GM23338 (cell line): ENCODE measurements at regions not wholly inside any gene's neighbourhood (a gene's known extent, or its start where the extent isn't known, plus 50 kb on each side); places are given as distances from the start of the nearest gene placed in this dataset.

Source experiments
- ATAC-seq: fragments of 200-7000 bp; cut with Tn5 transposase; 3 replicates; pipeline ENCODE4 v1.9.1; 2020
- DNase-seq: peaks from one replicate; pipeline ENCODE4 v3.0.0-alpha.2; 2015; ENCODE audit warnings: low spot score
- H2AFZ ChIP-seq: fragments of 200-600 bp; sonication (generic); 2 replicates; pipeline ENCODE4 v1.8.0; 2016; ENCODE audit warnings: antibody characterized with exemption, mild to moderate bottlenecking, moderate library complexity
- H3F3A ChIP-seq: fragments of 200-600 bp; sonication (generic); replicated peaks from 2 replicates; pipeline ENCODE4 v1.8.0; 2017; ENCODE audit warnings: antibody characterized with exemption, mixed run types, low read depth
- H3K27ac ChIP-seq: fragments of 200-600 bp; sonication (generic); 2 replicates; pipeline ENCODE4 v1.6.1; 2016; ENCODE audit warnings: low read depth
- H3K27me3 ChIP-seq: fragments of 200-600 bp; sonication (generic); 2 replicates; pipeline ENCODE4 v1.8.0; 2016; ENCODE audit warnings: mild to moderate bottlenecking, mixed run types, moderate library complexity; ENCODE audit not compliant: insufficient read depth
- H3K36me3 ChIP-seq: fragments of 200-600 bp; sonication (generic); 2 replicates; pipeline ENCODE4 v1.8.0; 2016; ENCODE audit warnings: mild to moderate bottlenecking; ENCODE audit not compliant: insufficient read depth
- H3K4me1 ChIP-seq: fragments of 200-600 bp; sonication (generic); 2 replicates; pipeline ENCODE4 v1.8.0; 2016; ENCODE audit warnings: mild to moderate bottlenecking, moderate library complexity; ENCODE audit not compliant: insufficient read depth
- H3K4me2 ChIP-seq: fragments of 200-600 bp; sonication (generic); 2 replicates; pipeline ENCODE4 v1.7.1; 2017; ENCODE audit warnings: mixed run types
- H3K4me3 ChIP-seq: fragments of 200-600 bp; sonication (generic); 2 replicates; pipeline ENCODE4 v1.6.1; 2016; ENCODE audit warnings: mixed run types
- H3K79me2 ChIP-seq: fragments of 200-600 bp; sonication (generic); replicated peaks from 2 replicates; pipeline ENCODE4 v1.8.0; 2017; ENCODE audit warnings: mild to moderate bottlenecking; ENCODE audit not compliant: insufficient read depth
- H3K9me2 ChIP-seq: fragments of 200-600 bp; sonication (generic); 2 replicates; pipeline ENCODE4 v1.8.0; 2017; ENCODE audit not compliant: insufficient read depth
- H4K20me1 ChIP-seq: fragments of 200-600 bp; sonication (generic); replicated peaks from 2 replicates; pipeline ENCODE4 v1.8.0; 2017; ENCODE audit warnings: mild to moderate bottlenecking; ENCODE audit not compliant: insufficient read depth
- H3K27ac Mint-ChIP-seq: 2 replicates; pipeline ENCODE4 v1.8.0; 2020; ENCODE audit warnings: inconsistent platforms, mild to moderate bottlenecking, moderate library complexity, mixed read lengths
- H3K27me3 Mint-ChIP-seq: 3 replicates; pipeline ENCODE4 v1.8.0; 2022; ENCODE audit warnings: low read depth, mild to moderate bottlenecking, moderate library complexity, mixed read lengths, inconsistent platforms; ENCODE audit not compliant: insufficient read depth, poor library complexity
- H3K36me3 Mint-ChIP-seq: 3 replicates; pipeline ENCODE4 v1.8.0; 2021; ENCODE audit warnings: low read depth, mild to moderate bottlenecking, inconsistent platforms, moderate library complexity, mixed read lengths
- H3K4me1 Mint-ChIP-seq: 3 replicates; pipeline ENCODE4 v1.8.0; 2020; ENCODE audit warnings: mild to moderate bottlenecking, inconsistent platforms, mixed read lengths
- H3K4me3 Mint-ChIP-seq: 3 replicates; pipeline ENCODE4 v1.8.0; 2021; ENCODE audit warnings: moderate library complexity, mild to moderate bottlenecking, inconsistent platforms, mixed read lengths
- H3K9me3 Mint-ChIP-seq: 3 replicates; pipeline ENCODE4 v1.8.0; 2020; ENCODE audit warnings: moderate library complexity, mild to moderate bottlenecking, inconsistent platforms, mixed read lengths
- EZH2 ChIP-seq: fragments of 200-600 bp; sonication (generic); IDR thresholded peaks from one replicate; pipeline ENCODE4 v1.8.0; 2017; ENCODE audit warnings: antibody characterized with exemption, mild to moderate bottlenecking, low read depth; ENCODE audit not compliant: unreplicated experiment
- NANOG ChIP-seq: IDR thresholded peaks from 2 replicates; pipeline ENCODE4 v1.6.1; 2016; ENCODE audit warnings: antibody characterized with exemption, borderline replicate concordance
- REST ChIP-seq: IDR thresholded peaks from one replicate; pipeline ENCODE4 v1.6.1; 2018; ENCODE audit warnings: antibody characterized with exemption; ENCODE audit not compliant: unreplicated experiment
- STAT1 ChIP-seq: IDR thresholded peaks from one replicate; pipeline ENCODE4 v1.6.1; 2016; ENCODE audit warnings: antibody characterized with exemption; ENCODE audit not compliant: unreplicated experiment
- ZNF114 ChIP-seq: fragments of 250-450 bp; sonication (Bioruptor Pico); IDR thresholded peaks from 2 replicates; pipeline ENCODE4 v1.5.0; 2020; ENCODE audit warnings: mild to moderate bottlenecking, moderate library complexity
- ZNF462 ChIP-seq: fragments of 250-450 bp; sonication (Bioruptor Pico); IDR thresholded peaks from 2 replicates; pipeline ENCODE4 v1.5.0; 2020; ENCODE audit warnings: mild to moderate bottlenecking, moderate library complexity

GRCh38 chr2:58876126-58876525 lies 635.0 kb upstream of the FANCL start (continued):
- TF ChIP-seq ZNF462 (no peak), ZNF114 (CRISPR knock-in tag) (no peak)

GRCh38 chr2:58875436-58875835 lies 634.3 kb upstream of the FANCL start:
- no peak overlapping the region for H3K4me2 ChIP-seq
- H3K36me3 Mint-ChIP-seq, result no peaks in the 10 kb centered on the region
- no peaks in the 10 kb centered on the region for H4K20me1 ChIP-seq
- no peaks in the 10 kb centered on the region for H3K36me3 ChIP-seq
- H3K27ac Mint-ChIP-seq, result no peak overlapping the region
- no peak for DNase-seq
- H3K27me3 Mint-ChIP-seq, result no peaks in the 10 kb centered on the region
- H3K4me3 ChIP-seq, result no peak overlapping the region
- no peak overlapping the region for H3K4me3 Mint-ChIP-seq
- H3K9me2 ChIP-seq, result no peaks in the 10 kb centered on the region
- peaks cover 28% of the 10 kb centered on the region for H3K4me1 Mint-ChIP-seq
- no peaks in the 10 kb centered on the region for H3K27me3 ChIP-seq
- no peak for ATAC-seq
- H3F3A ChIP-seq, result no peaks in the 10 kb centered on the region
- no peak overlapping the region for H3K27ac ChIP-seq
- peaks cover 7% of the 10 kb centered on the region; the same call in 1 of the 2 replicates for H3K4me1 ChIP-seq
- H3K9me3 Mint-ChIP-seq, result no peaks in the 10 kb centered on the region
- no peaks in the 10 kb centered on the region for H3K79me2 ChIP-seq
- no peak overlapping the region for H2AFZ ChIP-seq
- TF ChIP-seq STAT1 (no peak), ZNF462 (no peak), EZH2 (no peak), NANOG (no peak), REST (no peak)
